Activated CD8-positive, alpha-beta T cell treated with anti-CD3 and anti-CD28 coated beads, Interleukin-2, amount 10 ng/mL, durations not matched to agents 7 days and 5 days (primary cell): ENCODE measurements at regions not wholly inside any gene's neighbourhood (a gene's known extent, or its start where the extent isn't known, plus 50 kb on each side); places are given as distances from the start of the nearest gene placed in this dataset.
"Not testable (repeated sequence)": the region's sequence is repeated elsewhere in the genome, so short reads cannot be mapped to it uniquely, and the experiment has no call there.

Experiments used
- ATAC-seq: fragments of 150-1000 bp; cut with Tn5 transposase; one replicate; pipeline ENCODE4 v1.10.0; 2021; ENCODE audit warnings: moderate library complexity
- CTCF ChIA-PET: fragments of 350-600 bp; sonication (Branson Sonifier 250); formaldehyde crosslinking; loops from one replicate; lab custom pipeline; 2021; ENCODE audit warnings: antibody characterized with exemption; lab: Charles Lee
- POLR2A ChIA-PET: fragments of 350-600 bp; sonication (Branson Sonifier 250); formaldehyde crosslinking; loops from one replicate; lab custom pipeline; 2021; ENCODE audit warnings: antibody characterized with exemption; lab: Charles Lee
- DNase-seq: peaks from one replicate; pipeline ENCODE4 v3.0.0-alpha.2; 2020
- H3K27ac Mint-ChIP-seq: one replicate; pipeline ENCODE4 v1.8.0; 2021; ENCODE audit warnings: mild to moderate bottlenecking, mixed read lengths
- H3K27me3 Mint-ChIP-seq: one replicate; pipeline ENCODE4 v1.8.0; 2021; ENCODE audit warnings: low read depth, mixed read lengths
- H3K36me3 Mint-ChIP-seq: one replicate; pipeline ENCODE4 v1.8.0; 2021; ENCODE audit warnings: low read depth, mixed read lengths
- H3K4me1 Mint-ChIP-seq: one replicate; pipeline ENCODE4 v1.8.0; 2021; ENCODE audit warnings: low read depth, mixed read lengths
- H3K4me3 Mint-ChIP-seq: one replicate; pipeline ENCODE4 v1.8.0; 2021; ENCODE audit warnings: mild to moderate bottlenecking, mixed read lengths
- H3K9me3 Mint-ChIP-seq: one replicate; pipeline ENCODE4 v1.8.0; 2022; ENCODE audit warnings: mixed read lengths; ENCODE audit not compliant: insufficient read depth

- H3K9me3 Mint-ChIP-seq, ATAC-seq, DNase-seq, H3K27me3 Mint-ChIP-seq, POLR2A ChIA-PET, H3K36me3 Mint-ChIP-seq, H3K4me1 Mint-ChIP-seq, H3K4me3 Mint-ChIP-seq, H3K27ac Mint-ChIP-seq, CTCF ChIA-PET: not testable (repeated sequence)
Observed at GRCh38 chr4:77263976-77264375, 107.0 kb downstream of the CCNG2 start.

- no peaks in the 10 kb centered on the region for H3K36me3 Mint-ChIP-seq
- no peaks in the 10 kb centered on the region for H3K27me3 Mint-ChIP-seq
- ChIA-PET POLR2A (no interaction called here), CTCF (interaction anchor here (1.0 kb wide), 1 partner anchor 15 kb away, joined by 3 read pairs; no protein-coding TSS in a partner anchor)
- no peak overlapping the region for H3K27ac Mint-ChIP-seq
- no peak overlapping the region for H3K4me3 Mint-ChIP-seq
- H3K9me3 Mint-ChIP-seq: no peaks in the 10 kb centered on the region
- no peak for ATAC-seq
- H3K4me1 Mint-ChIP-seq: no peaks in the 10 kb centered on the region
- no peak for DNase-seq
Observed at GRCh38 chr4:77264826-77265225, 107.8 kb downstream of the CCNG2 start.

- no peaks in the 10 kb centered on the region for H3K9me3 Mint-ChIP-seq
- ChIA-PET CTCF (interaction anchor here (1.5 kb wide), 1 partner anchor 117 kb away, joined by 3 read pairs; no protein-coding TSS in a partner anchor), POLR2A (no interaction called here)
- no peaks in the 10 kb centered on the region for H3K36me3 Mint-ChIP-seq
- no peak for ATAC-seq
- no peak overlapping the region for H3K4me3 Mint-ChIP-seq
- H3K27ac Mint-ChIP-seq: no peak overlapping the region
- no peaks in the 10 kb centered on the region for H3K4me1 Mint-ChIP-seq
- no peak for DNase-seq
- no peaks in the 10 kb centered on the region for H3K27me3 Mint-ChIP-seq
Observed at GRCh38 chr4:77268108-77268507, 111.1 kb downstream of the CCNG2 start.

GRCh38 chr4:77269505-77269904, 112.5 kb downstream of the CCNG2 start:
- H3K4me3 Mint-ChIP-seq: no peak overlapping the region
- no peak overlapping the region for H3K27ac Mint-ChIP-seq
- no peaks in the 10 kb centered on the region for H3K9me3 Mint-ChIP-seq
- DNase-seq (no peak), ATAC-seq (no peak)
- H3K4me1 Mint-ChIP-seq: no peaks in the 10 kb centered on the region
- H3K36me3 Mint-ChIP-seq: no peaks in the 10 kb centered on the region
- H3K27me3 Mint-ChIP-seq: no peaks in the 10 kb centered on the region
- ChIA-PET POLR2A (no interaction called here), CTCF (no interaction called here)

- ATAC-seq (no peak), DNase-seq (no peak)
- Mint-ChIP-seq H3K9me3 (no peaks in the 10 kb centered on the region), H3K27ac (no peak overlapping the region), H3K27me3 (no peaks in the 10 kb centered on the region), H3K36me3 (no peaks in the 10 kb centered on the region), H3K4me3 (no peak overlapping the region), H3K4me1 (no peaks in the 10 kb centered on the region)
- ChIA-PET CTCF (interaction anchor here (1.9 kb wide), 1 partner anchor 35 kb away, joined by 4 read pairs; no protein-coding TSS in a partner anchor), POLR2A (no interaction called here)
Observed at GRCh38 chr4:77273412-77273811, 116.4 kb downstream of the CCNG2 start.

GRCh38 chr4:77279114-77279513, 122.1 kb downstream of the CCNG2 start:
- CTCF ChIA-PET, DNase-seq, H3K27me3 Mint-ChIP-seq, H3K4me3 Mint-ChIP-seq, POLR2A ChIA-PET, ATAC-seq, H3K36me3 Mint-ChIP-seq, H3K27ac Mint-ChIP-seq, H3K4me1 Mint-ChIP-seq, H3K9me3 Mint-ChIP-seq: not testable (repeated sequence)

- Mint-ChIP-seq H3K27ac (no peak overlapping the region), H3K4me1 (no peaks in the 10 kb centered on the region), H3K36me3 (no peaks in the 10 kb centered on the region), H3K27me3 (peaks cover 4% of the 10 kb centered on the region), H3K4me3 (no peak overlapping the region), H3K9me3 (no peaks in the 10 kb centered on the region)
- DNase-seq: no peak
- ChIA-PET POLR2A (no interaction called here), CTCF (no interaction called here)
- no peak for ATAC-seq
Observed at GRCh38 chr4:77282305-77282704, 125.3 kb downstream of the CCNG2 start.

GRCh38 chr4:77284036-77284435, 127.0 kb downstream of the CCNG2 start:
- H3K4me3 Mint-ChIP-seq: no peak overlapping the region
- CTCF ChIA-PET: no interaction called here
- no peak overlapping the region for H3K27ac Mint-ChIP-seq
- DNase-seq: no peak
- H3K36me3 Mint-ChIP-seq: no peaks in the 10 kb centered on the region
- POLR2A ChIA-PET: no interaction called here
- no peaks in the 10 kb centered on the region for H3K4me1 Mint-ChIP-seq
- H3K9me3 Mint-ChIP-seq: no peaks in the 10 kb centered on the region
- ATAC-seq: no peak
- H3K27me3 Mint-ChIP-seq: peaks cover 4% of the 10 kb centered on the region

GRCh38 chr4:77286906-77287305, 129.9 kb downstream of the CCNG2 start:
- no peaks in the 10 kb centered on the region for H3K4me1 Mint-ChIP-seq
- ChIA-PET POLR2A (no interaction called here), CTCF (no interaction called here)
- DNase-seq: no peak
- no peak for ATAC-seq
- H3K9me3 Mint-ChIP-seq: no peaks in the 10 kb centered on the region
- peaks cover 4% of the 10 kb centered on the region for H3K27me3 Mint-ChIP-seq
- no peak overlapping the region for H3K4me3 Mint-ChIP-seq
- no peaks in the 10 kb centered on the region for H3K36me3 Mint-ChIP-seq
- no peak overlapping the region for H3K27ac Mint-ChIP-seq

- H3K27me3 Mint-ChIP-seq: peaks cover 6% of the 10 kb centered on the region
- H3K4me3 Mint-ChIP-seq: no peak overlapping the region
- CTCF ChIA-PET: no interaction called here
- ATAC-seq: no peak
- peaks cover 2% of the 10 kb centered on the region for H3K9me3 Mint-ChIP-seq
- no peak for DNase-seq
- H3K27ac Mint-ChIP-seq: no peak overlapping the region
- H3K36me3 Mint-ChIP-seq: no peaks in the 10 kb centered on the region
- POLR2A ChIA-PET: interaction anchor here (0.6 kb wide), 1 partner anchor 23 kb away, joined by 3 read pairs; no protein-coding TSS in a partner anchor
- no peaks in the 10 kb centered on the region for H3K4me1 Mint-ChIP-seq
Observed at GRCh38 chr4:77293426-77293825, 136.4 kb downstream of the CCNG2 start.

- DNase-seq: peak; percentile 28
- H3K9me3 Mint-ChIP-seq, H3K4me1 Mint-ChIP-seq, ATAC-seq, POLR2A ChIA-PET, H3K27ac Mint-ChIP-seq, H3K36me3 Mint-ChIP-seq, H3K4me3 Mint-ChIP-seq: not testable (repeated sequence)
- peaks cover 18% of the 10 kb centered on the region for H3K27me3 Mint-ChIP-seq
- CTCF ChIA-PET: interaction anchor here (1.4 kb wide), 1 partner anchor 205 kb away, joined by 4 read pairs; no protein-coding TSS in a partner anchor
Observed at GRCh38 chr4:77300996-77301395, 144.0 kb downstream of the CCNG2 start.

GRCh38 chr4:77305766-77306165, 148.8 kb downstream of the CCNG2 start:
- Mint-ChIP-seq H3K4me3 (no peak overlapping the region), H3K4me1 (peaks cover 3% of the 10 kb centered on the region), H3K36me3 (no peaks in the 10 kb centered on the region), H3K27ac (no peak overlapping the region), H3K27me3 (peaks cover 2% of the 10 kb centered on the region), H3K9me3 (no peaks in the 10 kb centered on the region)
- ChIA-PET POLR2A (no interaction called here), CTCF (interaction anchor here (1.3 to 1.7 kb wide), 4 partner anchors 43 to 103 kb away, joined by 3 to 4 read pairs (median 3); no protein-coding TSS in a partner anchor)
- DNase-seq (no peak), ATAC-seq (no peak)

GRCh38 chr4:77306496-77306895, 149.5 kb downstream of the CCNG2 start:
- Mint-ChIP-seq H3K36me3 (no peaks in the 10 kb centered on the region), H3K27ac (no peak overlapping the region), H3K9me3 (no peaks in the 10 kb centered on the region), H3K27me3 (peaks cover 2% of the 10 kb centered on the region), H3K4me3 (no peak overlapping the region), H3K4me1 (no peaks in the 10 kb centered on the region)
- ChIA-PET POLR2A (no interaction called here), CTCF (interaction anchor here (1.3 to 1.7 kb wide), 4 partner anchors 43 to 233 kb away, joined by 3 to 4 read pairs (median 3); no protein-coding TSS in a partner anchor)
- no peak for DNase-seq
- ATAC-seq: no peak
